ENCODE measurements at regions not wholly inside any gene's neighbourhood (a gene's known extent, or its start where the extent isn't known, plus 50 kb on each side); places are given as distances from the start of the nearest gene placed in this dataset.

DNA sequence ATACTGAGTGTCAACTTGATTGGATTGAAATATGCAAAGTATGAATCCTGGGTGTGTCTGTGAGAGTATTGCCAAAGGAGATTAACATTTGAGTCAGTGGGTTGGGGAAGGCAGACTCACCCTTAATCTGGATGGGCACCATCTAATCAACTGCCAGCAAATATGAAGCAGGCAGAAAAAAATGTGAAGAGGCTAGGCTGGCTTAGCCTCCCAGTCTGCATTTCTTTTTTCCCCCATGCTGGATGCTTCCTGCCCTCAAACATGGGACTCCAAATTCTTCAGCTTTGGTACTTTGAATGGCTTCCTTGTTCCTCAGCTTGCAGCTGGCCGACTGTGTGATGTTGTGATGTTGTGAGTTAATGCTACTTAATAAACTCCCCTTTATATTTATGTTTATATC is 577.4 kb downstream of the CPS1 start:
- no peak for DNase-seq (ENCODE audit: low spot score)

DNA sequence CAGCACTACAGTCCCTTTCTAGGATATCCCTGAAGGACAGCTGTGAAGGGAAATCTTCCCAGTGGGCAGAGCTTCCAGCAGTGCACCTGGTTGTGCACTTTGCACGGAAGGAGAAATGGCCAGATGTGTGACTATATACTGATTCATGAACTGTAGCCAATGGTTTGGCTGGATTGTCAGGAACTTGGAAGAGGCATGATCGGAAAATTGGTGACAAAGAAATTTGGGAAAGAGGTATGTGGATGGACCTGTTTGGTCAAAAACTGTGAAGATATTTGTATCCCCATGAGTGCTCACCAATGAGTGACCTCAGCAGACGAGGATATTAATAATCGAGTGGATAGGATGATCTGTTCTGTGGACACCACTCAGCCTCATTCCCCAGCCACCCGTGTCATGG is 582.2 kb downstream of the CPS1 start:
- DNase-seq (ENCODE audit: low spot score): no peak

DNA sequence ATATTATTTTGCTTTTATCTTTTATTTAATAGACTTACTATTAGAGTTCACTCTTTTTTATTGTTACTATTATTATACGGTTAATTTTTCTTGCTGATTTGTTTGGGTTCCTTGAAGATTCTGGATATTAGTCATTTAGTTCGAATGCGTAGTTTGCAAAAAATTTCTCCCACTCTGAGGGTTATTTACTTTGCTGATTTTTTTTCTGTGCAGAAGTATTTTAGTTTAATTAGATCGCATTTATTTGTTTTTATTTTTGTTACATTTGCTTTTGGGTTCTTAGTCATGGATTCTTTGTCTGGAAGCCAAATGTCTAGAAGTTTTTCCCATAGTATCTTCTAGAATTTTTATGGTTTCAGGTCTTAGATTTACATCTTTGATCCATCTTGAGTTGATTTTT is 585.2 kb downstream of the CPS1 start:
- DNase-seq (ENCODE audit: low spot score): no peak

DNA sequence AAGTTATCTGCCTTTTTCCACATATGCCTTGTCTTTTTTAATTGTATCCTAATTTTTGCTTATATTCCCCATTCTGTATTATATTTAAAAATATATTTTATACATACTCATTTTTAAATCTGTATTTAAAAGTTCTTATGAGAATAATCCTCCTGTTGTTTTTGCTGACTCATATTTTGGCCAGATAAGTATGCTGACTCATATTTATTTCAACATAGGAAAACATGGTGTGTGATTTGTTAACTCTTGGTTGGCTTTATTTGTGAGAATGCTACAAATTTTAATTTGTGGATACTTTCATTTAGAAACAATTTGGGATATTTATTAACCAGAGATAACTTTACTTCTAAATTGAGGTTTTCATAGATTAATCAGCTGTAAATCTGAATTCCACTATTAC is 587.7 kb downstream of the CPS1 start:
- peak; percentile 26 for DNase-seq (ENCODE audit: low spot score)

DNA sequence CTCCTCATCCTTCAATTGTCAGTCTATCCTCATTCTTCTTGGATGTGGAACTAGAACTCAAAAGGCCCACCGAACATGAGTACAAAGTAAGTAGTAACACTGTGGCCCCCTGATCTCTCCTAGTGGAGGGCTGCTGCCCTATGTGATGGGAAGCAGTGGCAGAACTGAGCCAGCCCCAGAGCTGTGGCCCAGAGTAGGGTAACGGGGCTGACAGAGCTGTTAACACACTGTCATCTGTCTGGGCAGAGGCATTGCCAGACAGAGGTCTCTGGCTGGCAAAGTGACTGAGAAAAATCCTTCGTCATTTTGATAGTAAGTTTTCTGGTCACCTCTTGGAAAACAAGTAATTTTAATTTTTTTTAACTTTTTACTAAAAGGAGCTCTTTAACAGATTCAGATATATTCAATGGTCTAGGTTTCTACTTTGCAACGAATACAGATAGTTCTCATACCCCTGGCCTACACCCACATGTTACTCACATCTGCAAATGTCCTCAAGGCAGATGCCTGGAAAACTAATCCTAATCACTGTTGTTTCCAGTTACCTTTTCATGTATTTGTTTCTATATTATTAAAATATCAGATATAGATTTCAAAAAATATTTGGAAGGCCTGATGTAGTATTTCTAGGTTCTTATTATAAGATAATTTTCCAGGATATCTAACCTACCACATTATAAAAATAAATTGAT is 588.7 kb downstream of the CPS1 start:
- no peak for DNase-seq (ENCODE audit: low spot score)

DNA sequence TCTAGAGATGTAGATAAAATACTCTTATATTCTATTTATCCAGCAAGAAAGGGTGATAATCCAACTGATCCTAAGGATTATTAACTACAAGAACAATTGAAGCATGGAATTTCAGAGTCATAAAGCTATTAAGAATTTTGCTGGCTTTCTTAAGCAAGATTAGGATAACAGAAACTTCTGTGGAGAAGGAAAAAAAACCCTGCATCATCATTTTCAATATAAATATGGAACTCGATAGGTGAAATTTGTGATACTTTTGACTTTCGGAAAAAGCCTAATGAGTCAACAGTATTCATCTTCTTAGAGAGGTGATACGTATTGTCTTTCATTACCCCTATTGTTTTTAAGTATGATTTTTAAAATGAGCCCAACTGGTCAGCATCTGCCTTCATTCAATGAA is 593.3 kb downstream of the CPS1 start:
- no peak for DNase-seq (ENCODE audit: low spot score)

DNA sequence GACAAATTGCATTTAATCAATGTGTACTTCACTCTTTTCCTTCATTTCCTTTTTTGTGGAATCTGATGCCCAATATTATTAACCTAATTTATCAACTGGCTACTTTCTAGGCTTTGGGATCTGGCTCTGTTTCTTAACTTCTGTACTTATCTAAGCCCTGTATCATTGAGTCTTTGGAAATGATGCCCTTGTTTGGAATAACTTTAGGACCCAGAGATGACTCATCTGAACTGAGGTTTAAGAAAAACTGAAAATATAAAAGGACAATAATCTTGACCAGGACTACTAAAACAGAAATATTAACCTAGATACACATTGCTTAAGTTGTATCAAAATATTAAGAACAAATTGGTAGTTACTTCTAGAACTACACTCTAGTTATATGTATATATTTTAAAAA is 600.8 kb downstream of the CPS1 start:
- no peak for DNase-seq (ENCODE audit: low spot score)

DNA sequence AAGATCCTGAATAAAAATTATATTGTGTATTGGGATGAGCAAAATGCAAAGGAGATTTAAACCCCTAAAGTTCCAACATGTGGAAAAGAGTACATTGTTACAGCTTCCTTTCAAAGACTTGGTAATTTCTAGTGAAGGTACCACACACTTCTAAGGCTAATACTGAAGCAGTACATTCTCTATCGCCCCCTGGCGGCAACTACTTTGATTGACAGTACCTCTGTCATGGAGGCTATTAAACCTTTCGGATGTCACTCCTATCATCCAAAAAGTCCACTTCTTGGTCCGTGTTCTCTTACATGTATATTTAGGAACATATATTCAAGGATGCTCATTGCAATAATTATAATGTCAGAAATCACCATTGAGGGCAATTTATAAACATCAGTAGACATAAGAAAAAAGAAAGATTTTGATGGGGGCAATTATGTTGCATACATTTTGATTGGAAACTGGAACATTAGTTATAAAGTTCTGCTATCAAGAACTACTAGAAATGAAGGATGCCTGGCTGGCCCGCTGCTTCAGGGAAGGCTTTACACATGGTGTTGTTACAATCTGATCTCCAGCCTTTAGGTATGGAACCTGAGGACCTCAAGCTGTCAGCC is 601.6 kb downstream of the CPS1 start:
- peak; percentile 90 for DNase-seq (ENCODE audit: low spot score)

DNA sequence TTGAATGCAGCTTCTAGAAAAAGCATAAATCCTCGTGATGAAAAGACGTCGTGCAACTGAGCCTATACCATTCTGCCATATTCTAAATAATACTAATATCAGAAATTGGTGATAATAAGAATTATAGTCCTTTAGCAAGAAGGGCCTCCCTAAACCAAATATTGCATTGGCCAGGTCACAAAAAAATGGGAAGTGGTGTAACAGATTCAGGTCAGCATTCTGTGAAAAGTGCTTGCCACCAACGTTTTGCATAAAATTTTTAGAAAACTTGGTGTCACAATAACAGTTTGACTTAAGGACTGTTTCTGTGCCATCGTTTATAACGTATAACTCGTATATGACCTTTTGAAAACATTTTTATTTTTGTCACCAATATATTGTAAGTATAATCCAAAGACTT is 603.6 kb downstream of the CPS1 start:
- DNase-seq (ENCODE audit: low spot score): no peak

DNA sequence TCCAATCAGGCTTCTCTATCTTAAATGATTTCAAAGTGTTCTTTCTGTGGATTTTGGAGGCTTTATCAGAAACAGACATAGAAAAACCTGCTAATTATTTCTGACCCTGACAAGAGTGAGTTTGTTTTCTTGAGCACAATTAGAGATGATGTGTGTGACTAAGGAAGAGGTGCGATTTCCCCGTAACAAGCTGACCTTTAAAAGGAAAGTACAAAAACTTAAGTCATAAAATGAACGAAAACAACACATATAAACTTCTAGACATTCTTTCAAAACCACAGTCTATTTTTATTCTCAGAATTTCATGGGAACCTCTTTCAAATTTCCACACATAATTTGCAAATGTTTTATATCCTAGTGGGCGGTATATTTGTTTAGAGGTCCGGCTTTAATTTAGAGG is 604.8 kb downstream of the CPS1 start:
- no peak for DNase-seq (ENCODE audit: low spot score)

DNA sequence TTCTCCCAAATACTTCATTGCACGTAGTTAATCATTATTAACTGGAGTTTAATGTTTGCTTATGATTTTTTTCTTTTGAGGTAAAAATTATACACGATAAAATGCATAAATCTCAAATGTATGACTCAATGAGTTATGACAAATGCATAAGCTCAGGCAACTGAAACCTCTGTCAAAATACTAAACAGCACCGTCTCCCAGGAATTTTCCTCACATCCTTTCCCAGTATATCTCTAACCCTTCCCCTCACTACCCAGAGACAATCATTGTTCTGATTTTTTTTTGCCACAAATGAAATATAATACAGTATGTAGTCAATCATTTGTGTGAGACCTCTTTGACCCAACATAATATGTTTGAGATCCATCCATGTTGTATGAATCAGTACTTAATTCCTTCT is 606.5 kb downstream of the CPS1 start:
- DNase-seq (ENCODE audit: low spot score): no peak

DNA sequence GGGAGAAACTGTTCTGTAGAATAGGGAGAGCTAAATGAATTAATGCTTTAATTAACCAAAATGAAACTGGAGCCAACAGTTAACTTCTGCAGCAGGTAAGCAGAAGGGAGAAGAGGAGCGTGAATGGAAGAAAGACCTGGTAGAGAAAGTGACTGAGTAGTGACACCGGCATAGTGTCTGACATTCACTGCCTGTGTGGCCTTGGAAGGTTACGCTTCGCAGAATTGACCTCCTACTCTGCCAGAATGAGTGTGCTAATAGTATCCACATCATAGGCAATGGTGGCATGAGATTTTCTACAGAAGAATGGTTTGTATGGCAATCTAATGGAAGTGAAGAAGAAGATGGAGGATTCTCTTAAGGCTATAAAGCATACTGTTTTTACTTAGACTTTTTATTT is 614.4 kb downstream of the CPS1 start:
- no peak for DNase-seq (ENCODE audit: low spot score)

DNA sequence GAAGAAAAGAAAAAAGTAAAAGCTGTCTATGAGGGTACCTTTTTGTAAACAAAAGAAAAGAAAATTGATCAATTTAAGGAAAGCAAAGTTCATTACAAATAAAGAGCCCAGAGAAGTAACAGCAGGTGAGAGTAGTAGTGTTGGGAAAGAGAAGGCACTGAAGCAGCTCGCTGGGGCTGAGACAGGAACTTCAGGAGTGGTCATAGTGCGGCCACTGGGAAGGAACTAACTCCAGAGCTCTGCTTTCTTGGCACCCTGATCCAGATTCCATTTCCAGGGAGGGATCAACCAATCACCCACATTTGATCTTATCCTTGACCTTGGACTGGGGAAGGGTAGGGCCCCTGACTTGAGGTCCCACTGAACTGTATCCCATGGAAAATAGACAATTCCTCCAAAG is 617.6 kb downstream of the CPS1 start:
- no peak for DNase-seq (ENCODE audit: low spot score)

DNA sequence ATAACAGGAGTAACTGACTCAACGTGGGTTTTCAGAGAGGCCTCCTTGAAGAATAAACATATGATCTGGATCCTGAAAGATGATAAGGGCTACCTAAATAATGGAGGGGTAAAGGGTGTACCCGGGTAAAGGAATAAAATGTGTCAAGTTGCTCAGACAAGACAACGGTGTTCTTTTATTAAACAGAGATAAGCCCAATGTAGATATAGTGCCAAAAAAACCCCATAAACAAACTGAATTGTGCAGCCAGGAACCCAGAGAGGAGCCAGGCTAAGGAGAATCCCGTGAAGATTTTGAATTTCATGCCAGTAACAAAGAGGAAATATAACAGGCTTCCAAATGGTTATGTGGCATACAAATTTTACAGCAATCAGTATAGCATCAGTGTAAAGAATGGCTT is 618.2 kb downstream of the CPS1 start:
- no peak for DNase-seq (ENCODE audit: low spot score)

DNA sequence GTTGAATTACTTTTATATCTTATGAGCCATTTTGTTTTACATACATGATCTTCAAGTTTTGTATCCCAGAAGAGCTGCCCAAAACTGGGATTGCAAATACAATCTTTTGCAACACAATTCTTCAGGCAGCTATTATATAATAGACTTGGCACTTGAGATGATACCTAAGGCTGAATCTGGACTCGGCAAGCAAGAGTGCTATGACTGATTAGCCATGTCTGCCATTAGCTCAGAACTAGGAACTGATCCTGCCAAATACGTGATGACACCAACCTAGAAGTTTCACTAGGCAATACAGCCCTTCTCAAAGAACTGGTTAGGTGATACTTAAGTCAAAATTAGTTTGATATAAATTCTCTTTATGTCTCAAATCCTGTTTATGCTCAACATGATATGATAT is 619.6 kb downstream of the CPS1 start:
- DNase-seq (ENCODE audit: low spot score): no peak

DNA sequence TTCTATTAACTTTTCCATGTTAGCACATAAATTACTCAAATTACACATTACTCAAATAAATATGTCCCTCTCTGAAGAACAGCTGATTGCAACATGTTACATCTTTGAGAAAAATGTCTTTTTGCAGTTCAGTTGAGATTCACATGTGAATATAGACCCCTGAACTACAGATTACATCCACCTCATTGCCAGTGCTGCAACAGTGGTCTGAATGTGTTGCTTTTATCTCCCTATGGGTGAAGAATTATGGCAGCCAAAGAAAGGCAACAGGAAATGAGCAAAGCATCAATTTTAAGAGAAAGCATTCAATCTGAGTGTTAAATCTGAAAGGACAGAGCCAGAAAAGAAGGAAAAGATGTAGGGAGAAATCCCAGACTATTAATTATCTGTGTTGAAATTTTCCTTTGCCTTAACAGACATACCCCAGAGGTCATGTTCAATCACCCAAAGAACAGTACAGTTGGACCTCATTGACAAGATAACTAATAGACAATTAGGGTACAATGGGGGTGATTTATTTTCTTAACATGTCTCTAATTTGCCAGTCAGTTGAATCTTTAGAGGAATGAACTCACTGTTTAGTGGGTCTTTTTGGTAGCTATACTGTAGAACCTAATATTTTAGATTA is 620.2 kb downstream of the CPS1 start:
- no peak for DNase-seq (ENCODE audit: low spot score)

DNA sequence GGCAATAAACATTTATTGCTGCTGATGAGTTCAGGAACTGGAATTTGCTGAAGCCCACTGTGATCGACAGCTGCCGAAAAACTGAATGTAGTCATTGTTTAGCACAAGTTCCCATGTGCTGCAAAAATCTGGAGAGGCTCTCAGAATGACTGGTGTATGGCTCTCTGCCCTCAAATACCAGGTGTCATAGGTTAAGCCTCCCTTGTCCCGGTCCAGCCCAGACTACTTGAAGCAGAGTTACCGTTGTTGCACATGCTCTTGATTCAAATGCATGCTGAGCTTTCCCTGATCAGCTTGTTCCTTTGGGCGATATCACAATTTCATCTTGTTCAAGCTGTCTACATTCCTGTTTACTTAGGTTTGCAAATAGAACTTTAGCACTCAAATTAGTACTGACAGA is 625.2 kb downstream of the CPS1 start:
- no peak for DNase-seq (ENCODE audit: low spot score)

DNA sequence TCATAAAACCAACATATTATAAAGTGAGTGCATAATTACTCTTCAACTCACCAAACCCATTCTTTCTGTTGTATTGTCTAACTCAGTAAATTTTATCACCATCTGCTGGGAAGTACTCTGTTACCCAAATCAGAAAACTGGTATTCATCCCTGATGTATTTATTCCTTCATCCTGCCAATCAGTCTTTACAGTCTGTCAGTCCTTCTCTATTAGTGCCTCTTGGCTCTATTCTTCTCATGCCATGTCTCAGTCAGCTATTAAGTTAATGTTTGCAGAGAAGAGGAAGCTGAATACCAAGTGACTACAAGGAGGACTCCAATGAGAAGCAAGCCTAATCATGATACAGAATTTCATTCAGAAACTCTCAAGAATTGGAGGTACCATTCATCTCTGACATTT is 631.2 kb downstream of the CPS1 start:
- no peak for DNase-seq (ENCODE audit: low spot score)

DNA sequence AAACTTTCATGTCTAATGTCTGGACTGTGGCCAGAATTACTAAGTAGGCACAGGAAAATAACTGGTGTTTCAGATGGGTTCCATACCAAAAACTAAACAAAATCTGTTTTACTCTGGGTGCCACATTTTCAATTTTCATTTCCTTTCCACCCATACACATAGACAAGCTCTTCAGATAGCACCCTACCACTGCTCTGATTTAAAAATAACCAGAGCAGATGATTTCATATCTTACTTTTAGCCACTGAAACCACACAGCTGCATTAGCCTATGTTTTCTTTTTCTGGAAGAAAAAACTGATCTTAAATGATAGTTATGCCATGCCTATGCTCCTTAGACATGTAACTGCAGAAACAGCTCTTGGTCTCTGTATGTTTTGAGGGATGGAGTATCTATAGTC is 647.6 kb downstream of the CPS1 start:
- DNase-seq (ENCODE audit: low spot score): no peak

DNA sequence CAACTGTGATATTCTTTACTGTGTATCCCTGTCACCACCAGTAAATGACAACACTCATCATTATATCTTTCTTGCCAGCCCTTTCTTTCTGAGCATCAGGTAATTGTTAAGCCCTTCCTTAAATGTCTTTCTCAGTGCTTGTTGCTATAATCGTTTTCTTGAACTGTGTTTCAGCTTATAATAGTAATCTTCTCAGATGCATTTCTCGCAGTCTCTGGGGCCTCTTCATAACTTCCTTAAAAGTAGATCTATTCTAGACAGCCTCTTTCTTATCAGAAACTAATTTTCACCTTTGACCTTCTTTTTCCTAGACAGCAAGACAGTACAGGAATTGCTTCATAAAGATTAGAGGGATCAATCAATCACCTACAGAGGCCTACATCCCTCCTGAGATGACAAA is 648.1 kb downstream of the CPS1 start:
- DNase-seq (ENCODE audit: low spot score): no peak

DNA sequence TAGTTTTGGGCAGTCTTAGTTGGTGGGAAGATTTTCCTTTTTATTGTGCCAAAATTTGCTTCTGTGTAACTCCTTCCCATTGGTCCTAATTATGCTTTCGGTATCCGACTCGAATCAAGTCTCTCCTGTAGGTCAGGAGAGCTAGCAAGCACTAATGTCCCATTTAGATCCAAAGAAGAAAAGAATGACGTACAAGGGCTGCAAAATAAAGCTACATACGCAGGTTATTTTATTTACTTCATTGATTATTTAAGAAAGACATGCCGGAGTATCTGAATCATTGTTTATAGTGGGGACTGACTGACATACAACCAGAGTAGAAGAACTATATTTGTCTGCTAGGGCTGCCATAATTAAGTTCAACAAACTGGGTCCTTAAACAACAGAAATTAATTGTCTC is 648.5 kb downstream of the CPS1 start:
- DNase-seq (ENCODE audit: low spot score): no peak

DNA sequence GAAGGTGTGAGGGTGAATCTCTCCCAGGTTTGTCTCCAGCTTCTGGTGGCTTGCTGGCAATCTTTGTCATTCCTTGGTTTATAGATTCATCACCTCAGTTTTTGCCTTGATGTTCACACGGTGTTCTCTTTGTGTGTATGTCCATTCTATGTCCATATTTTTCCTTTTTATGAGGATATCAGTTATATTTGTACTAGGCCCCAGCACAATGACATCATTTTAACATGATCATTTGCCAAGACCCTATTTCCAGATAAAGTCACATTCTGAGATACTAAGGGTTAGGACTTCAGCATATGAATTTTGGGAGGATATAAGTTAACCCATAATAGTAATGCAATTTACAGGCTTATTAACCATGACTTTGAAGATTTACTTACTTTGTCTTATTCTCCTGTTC is 649.0 kb downstream of the CPS1 start:
- DNase-seq (ENCODE audit: low spot score): no peak

DNA sequence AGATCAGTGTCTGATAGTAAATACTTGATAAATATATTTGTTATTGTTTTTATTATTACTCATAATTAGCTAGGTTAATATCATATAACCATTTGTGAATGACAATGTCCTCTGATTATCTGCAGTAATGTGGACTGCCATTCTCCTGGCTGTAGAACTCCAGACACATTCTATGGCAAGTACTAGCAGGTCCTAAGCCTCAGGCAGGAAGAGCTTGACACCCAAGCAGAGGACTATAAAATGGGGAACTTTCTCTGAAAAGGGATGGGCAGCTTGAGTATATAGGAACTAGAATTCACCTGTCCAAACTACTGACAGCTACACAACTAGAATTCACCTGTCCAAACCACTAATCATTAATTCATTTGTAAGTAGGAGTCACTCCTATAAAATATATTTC is 649.4 kb downstream of the CPS1 start:
- DNase-seq (ENCODE audit: low spot score): no peak

DNA sequence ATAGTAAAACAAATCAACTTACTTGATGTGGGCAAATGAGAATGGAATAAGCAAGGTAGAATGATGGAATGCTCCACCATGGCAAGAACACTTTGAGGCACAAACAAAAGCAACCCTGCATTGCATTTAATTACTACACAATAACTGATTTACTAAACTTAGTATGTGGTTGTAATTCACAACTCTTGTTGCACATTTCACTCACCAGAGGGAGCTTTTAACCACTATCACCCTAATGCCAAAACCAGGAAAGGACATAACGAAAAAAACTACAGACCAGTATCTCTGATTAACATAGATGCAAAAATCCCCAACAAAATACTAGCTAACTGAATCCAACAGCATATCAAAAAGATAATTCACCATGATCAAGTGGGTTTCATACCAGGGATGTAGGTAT is 659.8 kb downstream of the CPS1 start:
- peak; percentile 54 for DNase-seq (ENCODE audit: low spot score)

All from HT-29 (cell line).